NOMO-1 (cell line): ENCODE measurements at regions not wholly inside any gene's neighbourhood (a gene's known extent, or its start where the extent isn't known, plus 50 kb on each side); places are given as distances from the start of the nearest gene placed in this dataset.

Experiments
- DNase-seq, 2 experiments: peaks; one replicate each; lab custom pipeline; 2025; ENCODE audit not compliant: unreplicated experiment in 2 of 2; lab: John Stamatoyannopoulos, UW

GRCh38 chr9:35540315-35540714, 50.4 kb downstream of the RUSC2 start:
- no peak for DNase-seq

- DNase-seq: no peak
Observed at GRCh38 chr9:35546853-35547252, 56.9 kb downstream of the RUSC2 start.

- no peak for DNase-seq
Observed at GRCh38 chr9:35547889-35548418, 57.1 kb upstream of the TESK1 start.

GRCh38 chr9:35548571-35548970, 56.5 kb upstream of the TESK1 start:
- no peak for DNase-seq

- DNase-seq: no peak
Observed at GRCh38 chr9:35549441-35549840, 55.6 kb upstream of the TESK1 start.

GRCh38 chr9:35552376-35552775, 52.7 kb upstream of the TESK1 start:
- DNase-seq: no peak

- DNase-seq: no peak
Observed at GRCh38 chr9:35552837-35553236, 52.2 kb upstream of the TESK1 start.

GRCh38 chr9:35553670-35554543, 51.2 kb upstream of the TESK1 start:
- peak; percentile 92 to 99 for DNase-seq

GRCh38 chr9:35555246-35555701, 49.8 kb upstream of the TESK1 start:
- DNase-seq: no peak
